Activated CD4-positive, alpha-beta T cell treated with anti-CD3 and anti-CD28 coated beads for 36 hours (primary cell): ENCODE measurements at regions not wholly inside any gene's neighbourhood (a gene's known extent, or its start where the extent isn't known, plus 50 kb on each side); places are given as distances from the start of the nearest gene placed in this dataset.

ENCODE experiments used
- ATAC-seq: fragments of 200-7000 bp; cut with Tn5 transposase; one replicate; pipeline ENCODE4 v1.10.0; 2021; ENCODE audit warnings: mild to moderate bottlenecking, moderate library complexity
- CTCF ChIA-PET: fragments of 350-600 bp; sonication (Branson Sonifier 250); formaldehyde crosslinking; loops from one replicate; lab custom pipeline; 2021; ENCODE audit warnings: antibody characterized with exemption; lab: Charles Lee
- POLR2A ChIA-PET: fragments of 350-600 bp; sonication (Branson Sonifier 250); formaldehyde crosslinking; loops from one replicate; lab custom pipeline; 2021; ENCODE audit warnings: antibody characterized with exemption, inconsistent platforms; lab: Charles Lee
- DNase-seq: peaks from one replicate; pipeline ENCODE4 v3.0.0-alpha.2; 2020
- H3K27ac Mint-ChIP-seq: one replicate; pipeline ENCODE4 v1.8.0; 2021; ENCODE audit warnings: mixed read lengths
- H3K27me3 Mint-ChIP-seq: one replicate; pipeline ENCODE4 v1.8.0; 2021; ENCODE audit warnings: mixed read lengths
- H3K36me3 Mint-ChIP-seq: one replicate; pipeline ENCODE4 v1.8.0; 2021; ENCODE audit warnings: low read depth, mixed read lengths
- H3K4me1 Mint-ChIP-seq: one replicate; pipeline ENCODE4 v1.8.0; 2021; ENCODE audit warnings: mixed read lengths
- H3K4me3 Mint-ChIP-seq: one replicate; pipeline ENCODE4 v1.8.0; 2021; ENCODE audit warnings: mild to moderate bottlenecking, moderate library complexity, mixed read lengths
- H3K9me3 Mint-ChIP-seq: one replicate; pipeline ENCODE4 v1.8.0; 2021; ENCODE audit warnings: low read depth, mixed read lengths
- intact Hi-C, 2 experiments: fragments of 100-400 bp; cut with DNase I in 1 of 2; cut with micrococcal nuclease in 1 of 2; formaldehyde crosslinking; loops; one replicate each; pipeline versions ENCODE4 v1.14.2 to v1.15.1; 2022 to 2024; cut with DNase I, micrococcal nuclease

- no peak for DNase-seq
- Mint-ChIP-seq H3K4me3 (no peak overlapping the region), H3K27me3 (no peaks in the 10 kb centered on the region), H3K27ac (no peak overlapping the region), H3K9me3 (no peaks in the 10 kb centered on the region), H3K36me3 (no peaks in the 10 kb centered on the region), H3K4me1 (no peaks in the 10 kb centered on the region)
- intact Hi-C loops: no loop called here
- no peak for ATAC-seq
- ChIA-PET POLR2A (no interaction called here), CTCF (no interaction called here)
Observed at GRCh38 chr5:61638476-61638875, 306.4 kb downstream of the ZSWIM6 start.

GRCh38 chr5:61640179-61641021 is 308.3 kb downstream of the ZSWIM6 start:
- H3K27me3 Mint-ChIP-seq: peaks cover 2% of the 10 kb centered on the region
- DNase-seq: no peak
- ATAC-seq: peak; percentile 33
- no peaks in the 10 kb centered on the region for H3K4me1 Mint-ChIP-seq
- H3K27ac Mint-ChIP-seq: no peak overlapping the region
- intact Hi-C loops: no loop called here
- ChIA-PET CTCF (no interaction called here), POLR2A (no interaction called here)
- H3K4me3 Mint-ChIP-seq: no peak overlapping the region
- H3K36me3 Mint-ChIP-seq: no peaks in the 10 kb centered on the region
- H3K9me3 Mint-ChIP-seq: no peaks in the 10 kb centered on the region

GRCh38 chr5:61641748-61642565 is 309.9 kb downstream of the ZSWIM6 start:
- ATAC-seq (no peak), DNase-seq (no peak)
- H3K36me3 Mint-ChIP-seq: no peaks in the 10 kb centered on the region
- peaks cover 2% of the 10 kb centered on the region for H3K27me3 Mint-ChIP-seq
- POLR2A ChIA-PET: no interaction called here
- no peaks in the 10 kb centered on the region for H3K9me3 Mint-ChIP-seq
- CTCF ChIA-PET: interaction anchor here (1.0 kb wide), 1 partner anchor 17 kb away, joined by 4 read pairs; no protein-coding TSS in a partner anchor
- H3K27ac Mint-ChIP-seq: no peak overlapping the region
- H3K4me3 Mint-ChIP-seq: no peak overlapping the region
- no peaks in the 10 kb centered on the region for H3K4me1 Mint-ChIP-seq
- intact Hi-C loops: no loop called here

- CTCF ChIA-PET: no interaction called here
- H3K9me3 Mint-ChIP-seq: no peaks in the 10 kb centered on the region
- DNase-seq: no peak
- ATAC-seq: no peak
- peaks cover 8% of the 10 kb centered on the region for H3K27me3 Mint-ChIP-seq
- H3K36me3 Mint-ChIP-seq: no peaks in the 10 kb centered on the region
- no peaks in the 10 kb centered on the region for H3K4me1 Mint-ChIP-seq
- intact Hi-C loops: no loop called here
- H3K4me3 Mint-ChIP-seq: no peak overlapping the region
- POLR2A ChIA-PET: no interaction called here
- H3K27ac Mint-ChIP-seq: no peak overlapping the region
Observed at GRCh38 chr5:61647672-61648071, 315.6 kb downstream of the ZSWIM6 start.

GRCh38 chr5:61649231-61649630 is 317.2 kb downstream of the ZSWIM6 start:
- no peak for DNase-seq
- Mint-ChIP-seq H3K27ac (no peak overlapping the region), H3K9me3 (no peaks in the 10 kb centered on the region), H3K4me1 (no peaks in the 10 kb centered on the region), H3K27me3 (peaks cover 8% of the 10 kb centered on the region), H3K4me3 (no peak overlapping the region), H3K36me3 (no peaks in the 10 kb centered on the region)
- no peak for ATAC-seq
- ChIA-PET POLR2A (no interaction called here), CTCF (no interaction called here)
- intact Hi-C loops: no loop called here

- no peaks in the 10 kb centered on the region for H3K4me1 Mint-ChIP-seq
- H3K27ac Mint-ChIP-seq: no peak overlapping the region
- intact Hi-C loops: no loop called here
- DNase-seq (no peak), ATAC-seq (no peak)
- peaks cover 6% of the 10 kb centered on the region for H3K27me3 Mint-ChIP-seq
- POLR2A ChIA-PET: no interaction called here
- no peaks in the 10 kb centered on the region for H3K9me3 Mint-ChIP-seq
- H3K36me3 Mint-ChIP-seq: no peaks in the 10 kb centered on the region
- no peak overlapping the region for H3K4me3 Mint-ChIP-seq
- CTCF ChIA-PET: interaction anchor here (0.5 kb wide), 1 partner anchor 9 kb away, joined by 4 read pairs; no protein-coding TSS in a partner anchor
Observed at GRCh38 chr5:61649971-61650370, 317.9 kb downstream of the ZSWIM6 start.

GRCh38 chr5:61650661-61651060 is 318.6 kb downstream of the ZSWIM6 start:
- H3K27me3 Mint-ChIP-seq: peaks cover 6% of the 10 kb centered on the region
- intact Hi-C loops: no loop called here
- CTCF ChIA-PET: interaction anchor here (0.5 to 1.5 kb wide), 2 partner anchors 8 to 691 kb away, joined by 4 read pairs; no protein-coding TSS in a partner anchor
- POLR2A ChIA-PET: no interaction called here
- DNase-seq (no peak), ATAC-seq (no peak)
- H3K36me3 Mint-ChIP-seq: no peaks in the 10 kb centered on the region
- no peaks in the 10 kb centered on the region for H3K9me3 Mint-ChIP-seq
- H3K4me1 Mint-ChIP-seq: no peaks in the 10 kb centered on the region
- no peak overlapping the region for H3K4me3 Mint-ChIP-seq
- H3K27ac Mint-ChIP-seq: no peak overlapping the region

- intact Hi-C loops: no loop called here
- Mint-ChIP-seq H3K27ac (no peak overlapping the region), H3K4me1 (no peaks in the 10 kb centered on the region), H3K27me3 (peaks cover 6% of the 10 kb centered on the region), H3K4me3 (no peak overlapping the region), H3K9me3 (no peaks in the 10 kb centered on the region), H3K36me3 (no peaks in the 10 kb centered on the region)
- POLR2A ChIA-PET: no interaction called here
- DNase-seq (no peak), ATAC-seq (no peak)
- CTCF ChIA-PET: interaction anchor here (1.5 kb wide), 1 partner anchor 692 kb away, joined by 4 read pairs; no protein-coding TSS in a partner anchor
Observed at GRCh38 chr5:61651195-61651594, 319.1 kb downstream of the ZSWIM6 start.

- DNase-seq (no peak), ATAC-seq (no peak)
- H3K4me1 Mint-ChIP-seq: no peaks in the 10 kb centered on the region
- H3K27ac Mint-ChIP-seq: no peak overlapping the region
- intact Hi-C loops: no loop called here
- H3K36me3 Mint-ChIP-seq: no peaks in the 10 kb centered on the region
- no peak overlapping the region for H3K4me3 Mint-ChIP-seq
- CTCF ChIA-PET: no interaction called here
- peaks cover 5% of the 10 kb centered on the region for H3K27me3 Mint-ChIP-seq
- POLR2A ChIA-PET: no interaction called here
- H3K9me3 Mint-ChIP-seq: no peaks in the 10 kb centered on the region
Observed at GRCh38 chr5:61652916-61653315, 320.9 kb downstream of the ZSWIM6 start.

DNA sequence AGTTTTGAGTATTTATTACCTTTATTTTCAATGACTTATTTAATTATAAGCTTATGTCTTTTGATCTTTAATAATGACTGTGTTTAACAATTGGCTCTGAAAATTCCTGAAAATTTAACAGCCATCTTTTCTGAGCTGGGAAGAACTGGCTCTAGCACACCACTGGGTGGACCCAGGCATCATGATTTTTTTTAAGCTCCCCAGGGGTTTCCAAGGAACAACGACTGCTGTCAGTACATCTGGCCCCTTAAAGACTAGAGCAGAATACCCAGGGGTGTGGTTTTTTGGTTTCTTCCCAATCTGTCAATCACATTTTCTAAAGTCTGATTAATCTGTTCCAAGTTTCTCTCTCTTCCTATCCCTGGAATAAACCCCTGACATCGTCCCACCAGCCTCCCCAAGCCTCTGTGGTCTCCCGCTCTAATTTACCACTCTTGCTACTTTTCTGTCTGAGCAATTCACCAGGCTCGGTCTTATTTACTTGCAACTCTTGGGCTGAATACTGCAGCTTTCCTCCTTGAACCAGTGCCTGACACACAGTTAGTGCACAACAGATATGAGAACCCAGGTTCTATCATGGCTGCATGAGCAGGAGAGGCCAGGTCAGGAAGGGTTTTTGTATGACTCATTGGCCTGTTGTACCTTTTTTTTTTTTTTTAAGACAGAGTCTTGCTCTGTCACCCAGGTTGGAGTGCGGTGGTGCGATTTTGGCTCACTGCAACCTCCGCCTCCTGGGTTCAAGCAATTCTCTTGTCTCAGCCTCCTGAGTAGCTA is 321.9 kb downstream of the ZSWIM6 start:
- ChIA-PET POLR2A (no interaction called here), CTCF (interaction anchor here (1.5 kb wide), 1 partner anchor 187 kb away, joined by 3 read pairs; no protein-coding TSS in a partner anchor)
- intact Hi-C loops: no loop called here
- Mint-ChIP-seq H3K4me3 (no peak overlapping the region), H3K4me1 (no peaks in the 10 kb centered on the region), H3K27me3 (peaks cover 2% of the 10 kb centered on the region), H3K36me3 (no peaks in the 10 kb centered on the region), H3K9me3 (no peaks in the 10 kb centered on the region), H3K27ac (no peak overlapping the region)
- no peak for DNase-seq
- no peak for ATAC-seq

- Mint-ChIP-seq H3K4me3 (no peak overlapping the region), H3K36me3 (no peaks in the 10 kb centered on the region), H3K9me3 (no peaks in the 10 kb centered on the region), H3K27ac (no peak overlapping the region), H3K4me1 (no peaks in the 10 kb centered on the region), H3K27me3 (no peaks in the 10 kb centered on the region)
- ATAC-seq (no peak), DNase-seq (no peak)
- ChIA-PET POLR2A (no interaction called here), CTCF (interaction anchor here (1.5 kb wide), 1 partner anchor 188 kb away, joined by 3 read pairs; no protein-coding TSS in a partner anchor)
- intact Hi-C loops: loop anchor here in 1 of 2 experiments (5.0 kb wide), 2 partner anchors 378 to 598 kb away; no protein-coding TSS in a partner anchor
Observed at GRCh38 chr5:61654876-61655275, 322.8 kb downstream of the ZSWIM6 start.
